GM10266 (cell line): ENCODE measurements at regions not wholly inside any gene's neighbourhood (a gene's known extent, or its start where the extent isn't known, plus 50 kb on each side); places are given as distances from the start of the nearest gene placed in this dataset.
"Not testable (repeated sequence)": the region's sequence is repeated elsewhere in the genome, so short reads cannot be mapped to it uniquely, and the experiment has no call there.

ENCODE experiments used
- DNase-seq: peaks from one replicate; pipeline ENCODE4 v3.0.0; 2012; ENCODE audit errors: extremely low spot score
- TF ChIP-seq, protein P1 (sequence below): IDR thresholded peaks from 2 replicates; pipeline ENCODE4 v1.5.1; 2012; ENCODE audit warnings: mild to moderate bottlenecking, low read depth; ENCODE audit not compliant: control insufficient read depth, insufficient read depth; ENCODE audit errors: missing control alignments

- DNase-seq, result no peak
Observed at GRCh38 chr1:213697192-213697802, 290.5 kb upstream of the PROX1 start.

DNA sequence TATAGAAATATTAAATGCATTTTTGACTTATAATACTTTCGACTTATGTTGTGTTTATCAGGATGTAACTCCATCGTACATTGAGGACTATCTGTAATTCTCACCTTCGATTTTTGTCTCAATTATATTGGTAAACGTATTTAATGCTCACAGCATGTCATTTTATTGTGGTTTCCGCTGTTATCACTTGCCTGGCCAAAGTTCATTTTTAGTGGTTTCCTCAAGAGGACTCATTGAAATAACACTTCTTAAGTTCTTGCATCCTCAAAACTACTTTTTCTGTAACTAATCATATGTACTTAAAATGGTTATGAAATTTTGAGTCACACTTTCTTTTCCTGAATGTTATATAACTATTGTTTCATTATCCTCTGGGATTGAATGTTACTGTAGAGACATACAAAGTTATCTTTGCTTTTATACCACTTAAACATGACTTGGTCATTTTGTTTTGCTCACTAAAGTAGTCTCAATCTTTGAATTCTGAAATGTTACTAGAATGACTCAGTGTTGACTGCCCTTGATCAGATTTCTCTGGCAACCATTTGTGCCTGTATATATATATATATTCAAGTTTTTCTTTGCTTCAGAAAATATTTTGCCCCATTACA is 289.6 kb upstream of the PROX1 start:
- no peak for DNase-seq
- TF ChIP-seq, protein P1, sequence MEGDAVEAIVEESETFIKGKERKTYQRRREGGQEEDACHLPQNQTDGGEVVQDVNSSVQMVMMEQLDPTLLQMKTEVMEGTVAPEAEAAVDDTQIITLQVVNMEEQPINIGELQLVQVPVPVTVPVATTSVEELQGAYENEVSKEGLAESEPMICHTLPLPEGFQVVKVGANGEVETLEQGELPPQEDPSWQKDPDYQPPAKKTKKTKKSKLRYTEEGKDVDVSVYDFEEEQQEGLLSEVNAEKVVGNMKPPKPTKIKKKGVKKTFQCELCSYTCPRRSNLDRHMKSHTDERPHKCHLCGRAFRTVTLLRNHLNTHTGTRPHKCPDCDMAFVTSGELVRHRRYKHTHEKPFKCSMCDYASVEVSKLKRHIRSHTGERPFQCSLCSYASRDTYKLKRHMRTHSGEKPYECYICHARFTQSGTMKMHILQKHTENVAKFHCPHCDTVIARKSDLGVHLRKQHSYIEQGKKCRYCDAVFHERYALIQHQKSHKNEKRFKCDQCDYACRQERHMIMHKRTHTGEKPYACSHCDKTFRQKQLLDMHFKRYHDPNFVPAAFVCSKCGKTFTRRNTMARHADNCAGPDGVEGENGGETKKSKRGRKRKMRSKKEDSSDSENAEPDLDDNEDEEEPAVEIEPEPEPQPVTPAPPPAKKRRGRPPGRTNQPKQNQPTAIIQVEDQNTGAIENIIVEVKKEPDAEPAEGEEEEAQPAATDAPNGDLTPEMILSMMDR, result no peak

More at GRCh38 chr1:213697192-213697802, 290.5 kb upstream of the PROX1 start:
- TF ChIP-seq, protein P1, result no peak

- DNase-seq, result no peak
Observed at GRCh38 chr1:213702703-213703102, 285.1 kb upstream of the PROX1 start.

GRCh38 chr1:213704941-213705340 is 282.8 kb upstream of the PROX1 start:
- TF ChIP-seq, protein P1, result no peak
- no peak for DNase-seq

More at GRCh38 chr1:213702703-213703102, 285.1 kb upstream of the PROX1 start:
- TF ChIP-seq, protein P1, result no peak

DNA sequence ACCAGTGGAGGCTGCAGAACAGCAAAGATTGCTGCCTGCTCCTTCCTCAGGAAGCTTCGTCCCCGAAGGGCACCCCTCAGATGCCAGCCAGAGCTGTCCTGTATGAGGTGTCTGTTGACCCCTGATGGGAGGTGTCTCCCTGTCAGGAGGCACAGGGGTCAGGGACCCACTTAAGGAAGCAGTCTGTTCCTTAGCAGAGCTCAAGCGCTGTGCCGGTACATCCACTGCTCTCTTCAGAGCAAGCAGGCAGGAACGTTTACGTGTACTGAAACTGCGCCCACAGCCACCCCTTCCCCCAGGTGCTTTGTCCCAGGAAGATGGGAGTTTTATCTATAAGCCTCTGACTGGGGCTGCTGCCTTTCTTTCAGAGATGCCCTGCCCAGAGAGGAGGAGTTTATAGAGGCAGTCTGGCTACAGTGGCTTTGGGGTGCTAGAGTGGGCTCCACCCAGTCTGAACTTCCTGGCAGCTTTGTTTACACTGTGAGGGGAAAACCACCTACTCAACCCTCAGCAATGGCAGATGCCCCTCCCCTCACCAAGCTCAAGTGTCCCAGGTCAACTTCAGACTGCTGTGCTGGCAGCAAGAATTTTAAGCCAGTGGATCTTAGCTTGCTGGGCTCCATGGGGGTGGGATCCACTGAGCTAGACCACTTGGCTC is 275.8 kb upstream of the PROX1 start:
- not testable (repeated sequence) for DNase-seq

GRCh38 chr1:213714645-213715044 is 273.1 kb upstream of the PROX1 start:
- DNase-seq, result no peak
- TF ChIP-seq, protein P1, result no peak

DNA sequence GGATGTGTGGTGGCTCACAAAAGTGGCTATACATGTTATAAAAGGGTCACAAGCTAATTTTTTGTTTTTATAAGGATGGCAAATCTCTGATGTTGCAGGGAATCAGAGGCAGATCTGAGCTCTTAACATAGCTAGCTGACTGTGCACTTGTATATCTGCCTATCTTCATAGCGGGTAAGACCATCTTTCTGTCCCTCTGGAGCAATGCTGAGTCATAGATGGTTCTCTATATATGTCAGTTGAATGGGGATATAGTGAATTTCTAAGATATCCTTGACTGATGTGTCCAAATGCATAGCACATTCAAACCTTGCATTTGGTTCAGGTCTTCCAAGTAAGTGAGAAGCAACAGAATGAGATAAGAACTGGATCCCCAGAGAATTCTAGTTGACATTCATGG is 272.6 kb upstream of the PROX1 start:
- DNase-seq, result no peak
- TF ChIP-seq, protein P1, result no peak
